Colon (tissue), 2 donors: ENCODE measurements at regions not wholly inside any gene's neighbourhood (a gene's known extent, or its start where the extent isn't known, plus 50 kb on each side); places are given as distances from the start of the nearest gene placed in this dataset.
A peak's percentile ranks its signal among the peaks of the same experiment; 100 is the strongest.
"Not testable (repeated sequence)": the region's sequence is repeated elsewhere in the genome, so short reads cannot be mapped to it uniquely, and the experiment has no call there.

ENCODE experiments used
- FAIRE-seq: peaks from 2 replicates; lab custom pipeline; 2012; peaks lifted over from hg19 to GRCh38; lab: Jason Lieb, UNC
- donor health status: control.
- donor health status: control.

GRCh38 chrX:116290359-116290758 is 119.8 kb downstream of the AGTR2 start:
- FAIRE-seq: no peak

- FAIRE-seq: no peak
These were observed 121.6 kb downstream of the AGTR2 start for GRCh38 chrX:116292183-116292582.

GRCh38 chrX:116298956-116299355 is 128.4 kb downstream of the AGTR2 start:
- no peak for FAIRE-seq

GRCh38 chrX:116306218-116306617 is 130.2 kb upstream of the SLC6A14 start:
- no peak for FAIRE-seq

GRCh38 chrX:116317409-116317808 is 119.0 kb upstream of the SLC6A14 start:
- no peak for FAIRE-seq

GRCh38 chrX:116318672-116319071 is 117.7 kb upstream of the SLC6A14 start:
- no peak for FAIRE-seq

- peak; percentile 80 for FAIRE-seq
These were observed 114.7 kb upstream of the SLC6A14 start for GRCh38 chrX:116321711-116322110.

- FAIRE-seq: not testable (repeated sequence)
These were observed 104.4 kb upstream of the SLC6A14 start for GRCh38 chrX:116332026-116332425.

- not testable (repeated sequence) for FAIRE-seq
These were observed 101.6 kb upstream of the SLC6A14 start for GRCh38 chrX:116334797-116335196.

- FAIRE-seq: no peak
These were observed 97.0 kb upstream of the SLC6A14 start for GRCh38 chrX:116339407-116339806.

- no peak for FAIRE-seq
These were observed 93.5 kb upstream of the SLC6A14 start for GRCh38 chrX:116342903-116343302.

GRCh38 chrX:116345958-116346357 is 90.4 kb upstream of the SLC6A14 start:
- FAIRE-seq: no peak

- FAIRE-seq: no peak
These were observed 79.1 kb upstream of the SLC6A14 start for GRCh38 chrX:116357329-116357728.

GRCh38 chrX:116378961-116379360 is 57.4 kb upstream of the SLC6A14 start:
- FAIRE-seq: no peak

GRCh38 chrX:116379854-116380253 is 56.6 kb upstream of the SLC6A14 start:
- no peak for FAIRE-seq

GRCh38 chrX:116384406-116384954 is 51.9 kb upstream of the SLC6A14 start:
- no peak for FAIRE-seq
